ENCODE measurements at regions not wholly inside any gene's neighbourhood (a gene's known extent, or its start where the extent isn't known, plus 50 kb on each side); places are given as distances from the start of the nearest gene placed in this dataset.

DNA sequence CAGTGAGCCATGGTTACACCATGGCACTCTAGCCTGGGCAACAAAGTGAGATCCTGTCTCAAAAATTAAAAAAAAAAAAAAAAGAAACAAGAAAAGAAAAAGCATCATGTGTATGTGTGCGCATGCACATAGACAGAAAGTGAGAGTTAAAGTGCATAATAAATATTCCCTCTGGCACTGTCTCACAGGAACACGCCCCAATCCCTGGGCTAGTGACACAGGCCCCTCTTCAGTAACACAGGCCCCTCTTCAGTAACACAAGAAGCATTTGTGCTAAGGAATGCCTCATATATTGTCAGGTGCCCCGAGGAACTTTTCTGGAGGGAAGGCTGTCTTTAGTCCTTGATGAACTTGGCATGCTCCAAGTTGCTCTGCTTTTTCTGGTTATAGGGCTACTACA, 57.5 kb downstream of the RPL27A start:
- in situ Hi-C loops (cut with HindIII; ENCODE audit: low sequenced_read_pairs) = no loop called here
- DNase-seq (ENCODE audit: low spot score) = no peak

DNA sequence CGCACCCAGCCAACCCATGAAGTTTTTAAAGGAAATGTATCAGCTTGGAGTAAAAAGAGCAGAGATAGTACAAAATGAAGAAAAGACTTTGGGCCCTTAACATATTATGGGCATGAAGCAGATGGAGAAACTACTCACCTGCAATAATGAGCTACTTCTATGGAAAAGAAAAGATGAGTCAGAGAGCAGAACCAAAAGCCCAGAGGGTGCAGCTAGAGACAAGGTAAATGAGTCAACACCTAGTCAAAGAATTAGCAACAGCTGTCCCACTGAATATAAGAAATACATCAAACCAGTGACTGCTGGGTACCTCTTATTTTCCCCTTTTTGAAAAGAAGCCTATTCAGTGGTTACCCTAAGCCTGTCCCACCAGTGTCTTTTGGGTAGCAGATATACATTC, 61.8 kb downstream of the RPL27A start:
- no peak for DNase-seq (ENCODE audit: low spot score)
- in situ Hi-C loops (cut with HindIII; ENCODE audit: low sequenced_read_pairs) = no loop called here

DNA sequence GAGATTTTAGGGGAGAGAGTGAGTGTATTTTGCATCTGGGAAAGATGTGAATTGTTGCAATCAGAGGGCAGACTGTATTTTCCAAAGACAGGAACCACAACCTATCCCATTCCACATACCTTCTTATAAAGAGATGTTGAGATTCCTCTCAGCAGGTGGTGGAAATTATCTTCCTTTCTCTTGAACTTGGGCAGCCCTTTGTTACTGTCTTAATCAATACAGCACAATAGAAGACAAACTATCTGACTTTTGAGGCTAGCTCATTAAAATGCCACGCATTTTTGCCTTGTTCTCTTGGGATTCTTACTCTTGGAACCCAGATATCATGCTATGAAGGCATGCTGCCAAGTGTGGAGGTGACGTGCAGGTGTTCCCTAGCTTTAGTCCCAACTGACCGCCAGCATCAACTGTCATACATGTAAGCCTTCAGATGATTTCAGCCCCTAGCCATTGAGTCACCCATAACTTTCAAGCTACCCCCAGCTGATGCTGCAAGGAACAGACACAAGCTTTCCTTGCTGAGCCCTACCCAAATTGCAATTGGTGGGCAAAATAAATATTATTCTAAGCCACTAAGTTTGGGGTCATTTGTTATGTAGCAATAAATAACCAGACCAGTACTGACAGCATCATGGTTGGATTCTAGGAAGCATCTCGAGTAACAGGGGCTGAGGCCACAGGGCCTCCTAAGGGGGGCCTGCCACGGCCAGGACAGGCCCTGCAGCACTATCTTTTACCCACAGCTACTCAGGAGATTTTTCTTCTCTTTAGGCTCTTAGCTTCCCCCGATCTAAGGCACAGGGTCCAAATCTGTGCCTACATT, 63.0 kb downstream of the RPL27A start:
- no peak for DNase-seq (ENCODE audit: low spot score)
- in situ Hi-C loops (cut with HindIII; ENCODE audit: low sequenced_read_pairs) = no loop called here

DNA sequence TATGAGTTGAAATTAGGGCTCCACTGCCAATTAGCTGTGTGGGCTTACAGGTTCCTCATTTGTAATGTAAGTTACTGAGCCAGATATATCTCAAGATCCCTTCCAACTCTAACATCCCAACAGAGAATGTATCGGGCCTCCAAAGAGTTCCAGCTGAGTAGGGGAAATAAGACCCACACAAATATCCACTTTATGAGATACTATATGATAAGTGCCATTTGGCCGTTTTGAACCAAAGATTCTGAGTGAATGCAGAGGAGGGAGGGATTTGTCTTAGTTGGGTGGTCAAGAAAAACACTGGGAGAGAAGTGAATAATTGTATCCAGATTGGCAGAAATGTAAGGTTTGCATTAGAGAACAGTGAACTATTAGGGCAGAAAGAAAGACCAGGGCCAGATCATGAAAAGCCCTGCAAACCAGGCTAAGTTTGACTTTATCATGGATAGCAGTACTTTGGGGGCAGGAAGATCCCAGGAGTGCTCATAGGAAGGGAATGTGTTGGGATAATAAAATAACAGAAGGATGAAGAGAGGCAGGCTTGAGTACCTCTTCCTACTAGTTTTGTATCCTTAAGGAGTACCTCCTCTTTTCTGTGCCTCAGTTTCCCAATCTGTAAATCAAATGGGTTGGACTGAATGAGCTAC, 63.9 kb downstream of the RPL27A start:
- in situ Hi-C loops (cut with HindIII; ENCODE audit: low sequenced_read_pairs) = no loop called here
- DNase-seq (ENCODE audit: low spot score) = no peak

DNA sequence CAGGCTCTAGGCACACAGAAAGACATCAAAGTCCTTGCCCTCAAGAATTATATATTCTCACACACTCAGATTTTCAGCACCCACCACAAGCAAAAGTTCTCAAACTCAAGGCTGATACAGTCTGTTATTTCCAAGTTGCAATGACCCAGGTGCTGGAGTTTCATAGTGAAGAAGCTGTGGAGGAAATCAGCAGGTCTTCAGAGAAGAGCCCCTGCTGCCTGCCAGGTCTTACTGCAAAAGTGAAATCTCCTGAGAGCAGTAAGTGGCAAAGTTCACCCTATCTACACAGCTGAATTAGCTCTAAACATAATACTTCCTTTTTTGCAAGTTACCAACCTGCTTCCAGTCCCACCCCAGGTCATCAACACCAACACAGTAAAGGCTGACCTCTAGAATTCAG, 64.6 kb downstream of the RPL27A start:
- in situ Hi-C loops (cut with HindIII; ENCODE audit: low sequenced_read_pairs) = no loop called here
- DNase-seq (ENCODE audit: low spot score) = no peak

DNA sequence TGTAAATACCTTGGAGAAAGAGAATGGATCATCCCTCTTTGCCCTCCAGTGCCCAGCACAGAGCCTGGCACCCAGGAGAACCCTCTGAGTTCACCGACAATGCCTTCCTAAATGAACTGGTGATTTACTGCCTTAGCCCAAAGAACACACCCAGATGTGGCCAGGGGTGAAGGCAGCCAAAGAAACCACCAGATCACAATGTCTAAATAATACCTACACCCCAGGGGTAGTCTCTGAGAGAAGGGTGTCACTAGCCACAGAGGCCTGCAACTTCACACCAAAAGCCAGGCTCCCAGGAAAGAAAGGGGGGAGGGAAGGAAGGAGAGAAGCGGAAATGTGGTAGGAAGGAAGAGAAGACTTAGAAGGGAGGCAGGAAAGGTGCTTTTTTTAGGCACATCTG, 65.7 kb downstream of the RPL27A start:
- in situ Hi-C loops (cut with HindIII; ENCODE audit: low sequenced_read_pairs) = no loop called here
- no peak for DNase-seq (ENCODE audit: low spot score)

DNA sequence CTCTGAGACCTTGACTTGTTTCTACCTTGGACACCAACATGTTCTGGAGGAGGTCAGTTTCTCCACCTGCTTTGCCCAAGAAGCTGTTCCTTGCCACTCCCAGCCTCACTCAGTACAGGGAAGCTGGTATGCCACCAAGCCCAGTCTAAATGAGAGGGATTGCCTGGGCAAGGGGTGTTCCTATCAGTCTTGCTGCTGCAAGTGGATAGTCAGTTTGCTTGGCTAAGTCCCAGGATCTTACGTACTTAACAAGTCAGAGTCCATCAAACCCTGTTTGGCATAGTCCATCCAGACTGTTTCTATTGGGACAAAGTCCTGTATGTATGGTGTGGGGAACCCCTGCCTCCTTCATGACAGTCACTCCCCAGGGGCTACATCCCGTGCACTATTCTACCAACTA, 66.6 kb downstream of the RPL27A start:
- in situ Hi-C loops (cut with HindIII; ENCODE audit: low sequenced_read_pairs) = no loop called here
- no peak for DNase-seq (ENCODE audit: low spot score)

DNA sequence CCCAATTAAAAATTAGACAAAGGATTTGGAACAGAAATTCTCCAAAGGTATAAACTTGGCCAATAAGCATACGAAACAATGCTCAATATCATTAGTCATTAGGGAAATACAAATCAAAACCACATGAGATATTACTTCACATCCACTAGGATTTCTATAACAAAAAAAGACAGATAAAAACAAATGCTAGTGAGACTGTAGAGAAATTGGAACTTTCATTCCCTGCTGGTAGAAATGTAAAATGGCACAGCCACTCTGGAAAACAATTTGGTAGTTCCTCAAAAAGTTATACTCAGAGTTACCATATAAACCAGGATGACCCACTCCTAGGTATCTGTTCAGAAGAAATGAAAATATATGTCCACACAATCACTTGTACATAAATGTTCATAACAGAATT, 71.6 kb downstream of the RPL27A start:
- DNase-seq (ENCODE audit: low spot score) = no peak
- in situ Hi-C loops (cut with HindIII; ENCODE audit: low sequenced_read_pairs) = no loop called here

DNA sequence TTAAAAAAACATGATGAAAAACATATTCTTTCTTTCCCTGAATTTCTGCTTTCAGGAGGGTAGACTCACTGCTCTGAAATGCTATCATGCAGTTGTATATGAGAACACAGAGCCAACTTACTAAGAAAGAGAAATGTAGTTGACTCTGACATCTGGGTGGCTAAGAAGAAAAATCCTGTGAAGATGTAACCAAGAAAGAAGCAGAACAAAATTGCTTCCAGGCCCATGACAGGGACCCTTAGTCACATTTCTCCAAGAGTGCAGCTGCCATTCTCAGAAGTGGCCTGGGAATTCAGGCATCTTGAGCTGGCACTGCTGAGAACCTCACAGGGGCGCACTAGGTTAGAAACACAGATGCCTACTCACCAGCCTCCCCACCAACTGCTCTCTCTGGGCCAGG, 73.6 kb downstream of the RPL27A start:
- DNase-seq (ENCODE audit: low spot score) = peak; percentile 27
- in situ Hi-C loops (cut with HindIII; ENCODE audit: low sequenced_read_pairs) = no loop called here

DNA sequence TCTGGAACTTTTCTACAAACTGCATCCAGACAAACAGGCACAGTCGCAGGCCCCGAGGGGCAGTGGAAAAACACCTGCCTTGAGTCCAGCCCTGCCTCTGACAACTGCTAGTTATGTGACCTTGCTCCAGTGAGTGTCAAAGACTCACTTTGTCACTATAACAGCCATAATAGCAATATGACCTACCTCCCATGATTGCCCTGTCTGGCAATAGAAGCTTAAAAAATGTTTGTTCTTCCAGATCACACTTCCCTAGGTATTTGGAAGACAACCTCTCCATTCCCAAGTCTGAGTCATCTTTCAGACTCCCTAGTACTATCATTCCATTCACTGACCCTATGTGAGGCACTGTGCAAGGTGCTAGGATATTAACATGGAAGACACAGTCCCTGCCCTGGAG, 74.5 kb downstream of the RPL27A start:
- in situ Hi-C loops (cut with HindIII; ENCODE audit: low sequenced_read_pairs) = no loop called here
- DNase-seq (ENCODE audit: low spot score) = no peak

DNA sequence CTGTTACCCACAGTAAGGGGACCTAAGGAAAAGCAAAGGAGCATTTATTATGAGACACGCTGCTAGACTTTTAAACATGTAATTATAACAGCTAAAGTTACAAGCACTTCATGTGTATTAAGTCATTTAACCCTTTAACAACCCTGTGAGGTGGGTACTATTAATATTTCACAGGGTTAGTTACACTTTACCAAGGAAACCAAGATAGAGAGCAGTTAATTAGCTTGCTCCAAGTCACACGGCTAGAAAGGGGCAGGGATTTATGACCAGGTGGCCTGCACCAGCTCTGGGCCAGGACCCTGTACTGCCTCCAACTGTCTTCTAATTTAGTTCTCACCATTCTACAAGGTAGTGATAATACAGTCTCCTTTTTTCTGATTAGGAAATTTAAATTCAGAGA, 74.9 kb downstream of the RPL27A start:
- no peak for DNase-seq (ENCODE audit: low spot score)
- in situ Hi-C loops (cut with HindIII; ENCODE audit: low sequenced_read_pairs) = no loop called here

DNA sequence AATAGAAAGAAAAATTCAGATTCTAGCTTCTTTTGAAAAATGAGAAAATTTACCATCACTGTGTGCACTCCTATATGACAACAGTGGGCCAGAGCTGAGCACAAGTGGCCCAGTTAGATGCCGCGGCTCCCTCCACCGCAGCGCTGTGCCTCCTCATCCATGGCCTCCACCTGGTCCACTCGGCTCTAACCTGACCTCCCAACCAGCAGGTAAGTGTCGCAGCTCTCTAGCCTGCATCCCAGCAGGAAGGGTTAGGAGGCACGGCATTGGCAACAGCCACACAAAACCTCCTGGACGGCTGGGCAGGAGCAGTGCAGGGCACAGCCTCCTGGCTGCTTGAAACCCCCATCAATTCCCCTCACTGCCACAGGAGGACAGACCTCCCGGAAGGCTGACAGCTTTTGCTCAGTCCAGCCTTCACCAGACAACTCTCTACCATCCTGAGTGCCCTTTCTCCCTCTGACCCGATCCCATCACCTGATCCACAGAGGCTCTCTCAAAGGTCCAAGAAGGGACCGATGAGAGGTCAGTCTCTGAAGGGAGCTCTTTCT, 76.1 kb downstream of the RPL27A start:
- in situ Hi-C loops (cut with HindIII; ENCODE audit: low sequenced_read_pairs) = no loop called here
- DNase-seq (ENCODE audit: low spot score) = peak; percentile 34

DNA sequence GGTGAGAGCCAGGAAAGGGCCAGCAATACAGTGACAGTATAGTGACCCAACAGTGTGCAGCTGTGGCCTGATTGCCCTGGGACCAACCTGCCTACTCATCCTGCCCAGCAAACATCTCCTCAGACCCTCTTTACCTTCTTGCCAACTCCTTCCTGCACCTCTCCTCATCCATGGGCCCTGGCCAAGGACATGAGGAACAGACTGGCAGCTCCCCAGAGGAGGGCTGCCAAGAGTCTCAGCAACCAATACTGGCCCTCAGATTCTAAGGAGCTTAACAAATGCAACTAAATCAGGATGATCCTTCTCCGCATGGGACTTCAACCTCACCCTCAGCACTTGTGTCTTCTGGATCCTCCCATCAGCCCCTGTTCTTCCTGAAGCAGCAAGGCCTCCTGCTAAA, 77.0 kb downstream of the RPL27A start:
- in situ Hi-C loops (cut with HindIII; ENCODE audit: low sequenced_read_pairs) = no loop called here
- peak; percentile 89 for DNase-seq (ENCODE audit: low spot score)

DNA sequence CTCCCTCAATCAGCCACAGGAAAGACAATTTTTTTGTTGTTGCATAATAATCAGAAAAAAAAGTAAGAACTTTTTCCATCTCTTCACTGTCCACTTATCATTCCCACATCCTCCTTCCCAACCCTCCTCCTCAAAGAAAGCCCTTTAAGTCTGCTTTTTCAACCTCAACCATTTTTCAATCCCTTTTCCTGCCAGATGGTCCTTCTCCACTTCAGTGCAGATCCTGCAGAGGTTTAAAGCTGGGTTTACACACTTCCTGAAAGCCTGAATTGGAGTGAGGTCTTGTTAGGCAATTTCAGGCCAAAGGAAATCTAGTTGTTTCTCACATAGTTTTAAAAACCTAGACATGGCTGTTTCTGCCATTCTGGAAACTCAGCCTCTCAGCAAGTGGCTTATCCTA, 78.3 kb downstream of the RPL27A start:
- in situ Hi-C loops (cut with HindIII; ENCODE audit: low sequenced_read_pairs) = no loop called here

DNA sequence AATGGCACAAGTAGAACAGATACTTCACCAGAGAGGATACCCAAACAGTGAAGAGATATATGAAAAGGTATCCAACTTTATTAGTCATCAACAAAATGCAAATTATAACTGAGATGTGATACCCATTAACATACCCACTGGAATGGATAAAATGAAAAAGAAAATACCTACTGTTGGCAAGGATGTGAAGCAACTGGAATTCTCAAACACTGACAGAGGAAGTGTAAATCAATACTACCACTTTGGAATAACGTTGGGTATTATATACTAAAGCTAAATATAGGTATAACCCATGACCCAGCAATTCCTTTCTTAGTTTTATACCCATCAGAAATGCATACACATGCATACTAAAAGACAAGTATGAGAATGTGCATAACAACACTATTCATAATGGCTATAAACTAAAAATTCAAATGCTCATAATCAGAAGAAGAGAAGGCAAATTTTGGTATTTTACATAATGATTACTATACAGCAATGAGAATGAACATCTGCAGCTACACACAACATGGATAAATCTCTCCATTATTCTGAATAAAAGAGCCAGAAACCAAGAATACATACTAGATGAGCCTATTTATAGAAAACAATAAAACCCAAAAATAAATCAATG, 80.6 kb downstream of the RPL27A start:
- DNase-seq (ENCODE audit: low spot score) = no peak
- in situ Hi-C loops (cut with HindIII; ENCODE audit: low sequenced_read_pairs) = no loop called here

More for the DNA sequence above, 78.3 kb downstream of the RPL27A start:
- peak; percentile 25 for DNase-seq (ENCODE audit: low spot score)

DNA sequence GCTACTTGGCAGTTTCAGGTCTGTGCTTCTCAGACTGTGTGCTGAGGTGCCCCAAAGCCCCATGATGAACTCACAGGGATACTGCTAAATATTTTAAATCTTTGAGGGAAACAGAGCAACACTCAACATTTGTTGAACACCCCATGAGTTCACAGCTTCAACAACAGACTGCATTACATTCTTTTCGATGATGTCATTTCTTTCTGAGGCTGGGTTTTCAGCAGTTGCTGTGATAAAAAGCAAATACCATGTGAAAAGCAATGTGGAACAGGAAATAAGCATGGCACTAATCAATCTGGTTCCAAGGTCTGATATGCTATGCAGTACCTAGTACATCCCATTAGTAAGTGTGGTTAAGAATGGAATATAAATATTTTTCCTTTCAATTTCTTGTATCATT, 82.7 kb downstream of the RPL27A start:
- in situ Hi-C loops (cut with HindIII; ENCODE audit: low sequenced_read_pairs) = no loop called here
- DNase-seq (ENCODE audit: low spot score) = no peak

DNA sequence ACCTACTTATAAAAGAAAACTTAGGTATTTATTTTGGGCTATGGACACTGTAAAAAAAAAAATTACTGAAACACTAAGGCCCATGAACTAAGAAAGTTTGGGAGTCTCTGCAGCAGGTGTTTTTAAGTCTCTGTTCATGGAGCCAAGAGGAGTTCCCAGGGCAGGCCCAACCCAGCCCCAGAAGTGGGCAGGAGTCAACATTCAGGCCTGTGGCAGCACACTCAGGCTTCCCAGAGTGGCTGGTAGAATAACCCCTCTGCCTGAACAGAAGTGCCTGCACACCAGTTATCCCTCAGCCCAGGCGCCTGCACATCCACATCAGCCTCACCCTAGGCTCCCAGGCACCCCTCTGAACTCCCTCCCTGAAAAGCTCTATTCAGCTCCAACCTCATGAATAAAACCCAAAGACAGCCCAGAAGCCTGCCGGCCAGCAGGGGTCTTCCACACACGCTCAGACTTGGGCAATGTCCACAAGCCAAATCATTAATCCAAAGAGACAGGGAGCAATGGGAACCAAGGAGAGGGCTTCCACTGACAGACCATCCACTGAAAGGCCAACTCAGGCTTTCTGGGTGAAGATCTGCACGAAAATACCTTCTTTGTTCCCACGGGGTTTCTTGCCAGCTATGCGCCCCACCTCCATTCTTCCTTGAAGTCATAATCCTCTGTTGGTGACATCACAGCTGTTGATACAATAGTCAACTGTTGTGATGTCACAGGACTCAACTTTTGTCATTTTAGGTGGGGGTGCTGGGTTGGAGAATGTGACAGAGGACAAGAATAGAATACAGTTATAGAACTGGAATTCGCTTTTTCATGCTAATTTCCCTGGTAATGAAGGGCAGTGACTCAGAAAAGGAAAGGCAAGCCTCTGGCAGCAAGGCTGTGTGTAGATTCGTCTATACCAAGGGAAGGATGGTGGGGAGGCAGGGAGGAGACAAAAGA, 83.7 kb downstream of the RPL27A start:
- no peak for DNase-seq (ENCODE audit: low spot score)

DNA sequence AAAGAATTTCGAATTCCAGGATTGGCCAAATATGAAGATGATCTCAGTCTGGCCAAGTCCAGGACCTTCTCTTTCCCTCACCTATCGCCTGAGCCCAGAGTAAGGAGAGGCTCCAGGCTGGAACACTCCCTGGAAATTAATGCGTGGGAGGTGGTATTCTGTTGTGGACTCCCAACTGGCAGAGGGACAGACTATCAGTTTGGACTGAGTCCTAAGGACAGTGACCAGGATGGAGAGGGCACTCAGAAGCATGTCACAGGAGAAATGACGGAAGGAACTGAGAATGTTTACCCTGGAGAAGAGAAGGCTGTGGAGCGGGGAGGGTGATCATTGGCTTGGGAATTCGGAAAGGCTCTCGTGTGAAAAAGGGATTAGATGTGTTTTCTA, 84.4 kb downstream of the RPL27A start:
- peak; percentile 44 for DNase-seq (ENCODE audit: low spot score)
- in situ Hi-C loops (cut with HindIII; ENCODE audit: low sequenced_read_pairs) = no loop called here

More for the DNA sequence above, 83.7 kb downstream of the RPL27A start:
- in situ Hi-C loops (cut with HindIII; ENCODE audit: low sequenced_read_pairs) = no loop called here

DNA sequence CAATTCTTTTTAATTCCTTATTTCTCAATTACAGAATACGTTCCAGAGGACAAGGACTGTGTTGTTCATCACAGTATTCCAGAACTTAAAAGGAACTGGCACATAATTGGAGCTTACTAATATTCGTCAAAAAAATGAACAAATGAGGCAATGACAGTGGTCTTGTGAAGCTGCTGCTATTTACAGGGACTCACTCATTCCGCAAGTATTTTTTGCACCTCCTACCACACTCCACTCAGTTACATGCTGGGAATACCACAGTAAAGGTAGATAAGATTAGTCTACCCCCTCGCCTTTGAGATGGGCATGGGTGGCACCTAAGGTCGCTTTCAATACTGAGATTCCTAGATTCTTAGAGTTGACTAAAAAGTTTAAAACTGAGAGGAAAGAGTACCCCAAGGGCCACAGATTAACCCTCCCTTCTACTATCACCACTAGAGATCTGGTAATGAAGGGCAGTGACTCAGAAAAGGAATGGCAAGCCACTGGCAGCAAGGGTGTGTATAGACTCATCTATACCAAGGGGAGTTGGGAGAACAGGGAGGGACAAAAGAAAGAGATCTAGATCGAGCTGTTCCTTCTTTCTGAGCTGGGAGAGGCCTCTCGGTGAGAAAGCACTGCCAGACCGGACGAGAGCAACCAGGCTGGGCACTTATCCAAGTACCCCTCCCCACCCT, 85.0 kb downstream of the RPL27A start:
- no peak for DNase-seq (ENCODE audit: low spot score)
- in situ Hi-C loops (cut with HindIII; ENCODE audit: low sequenced_read_pairs) = no loop called here
